GM10266 (cell line): ENCODE measurements at regions not wholly inside any gene's neighbourhood (a gene's known extent, or its start where the extent isn't known, plus 50 kb on each side); places are given as distances from the start of the nearest gene placed in this dataset.

Source experiments
- DNase-seq: peaks from one replicate; pipeline ENCODE4 v3.0.0; 2012; ENCODE audit errors: extremely low spot score
- CTCF ChIP-seq: IDR thresholded peaks from 2 replicates; pipeline ENCODE4 v1.5.1; 2012; ENCODE audit warnings: mild to moderate bottlenecking, low read depth; ENCODE audit not compliant: control insufficient read depth, insufficient read depth; ENCODE audit errors: missing control alignments

GRCh38 chr1:30354410-30354809, 369.0 kb downstream of the MATN1 start:
- no peak for TF ChIP-seq CTCF

DNA sequence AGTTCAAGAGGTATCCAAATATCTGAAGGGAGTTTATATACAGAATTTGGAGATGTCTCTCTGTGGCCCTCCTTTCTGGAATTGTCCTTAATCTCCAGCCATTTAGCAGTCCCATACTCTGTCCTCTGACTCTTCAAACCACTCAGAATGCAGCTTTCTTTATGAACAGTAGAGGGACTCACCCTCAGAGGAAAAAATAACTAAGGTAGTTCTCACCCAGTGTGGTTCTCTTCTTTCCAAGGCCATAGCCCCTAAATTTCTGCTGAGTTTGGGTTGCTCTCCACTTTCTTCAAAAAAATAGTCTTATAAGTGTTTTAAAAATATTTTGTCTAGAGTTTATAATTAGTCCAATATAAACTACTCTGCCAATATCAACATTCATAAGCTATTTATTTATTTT, 369.7 kb downstream of the MATN1 start:
- no peak for DNase-seq
- TF ChIP-seq CTCF, result no peak

More at GRCh38 chr1:30354410-30354809, 369.0 kb downstream of the MATN1 start:
- DNase-seq, result no peak

- no peak for TF ChIP-seq CTCF
- no peak for DNase-seq
Observed at GRCh38 chr1:30348147-30348546, 375.2 kb downstream of the MATN1 start.

DNA sequence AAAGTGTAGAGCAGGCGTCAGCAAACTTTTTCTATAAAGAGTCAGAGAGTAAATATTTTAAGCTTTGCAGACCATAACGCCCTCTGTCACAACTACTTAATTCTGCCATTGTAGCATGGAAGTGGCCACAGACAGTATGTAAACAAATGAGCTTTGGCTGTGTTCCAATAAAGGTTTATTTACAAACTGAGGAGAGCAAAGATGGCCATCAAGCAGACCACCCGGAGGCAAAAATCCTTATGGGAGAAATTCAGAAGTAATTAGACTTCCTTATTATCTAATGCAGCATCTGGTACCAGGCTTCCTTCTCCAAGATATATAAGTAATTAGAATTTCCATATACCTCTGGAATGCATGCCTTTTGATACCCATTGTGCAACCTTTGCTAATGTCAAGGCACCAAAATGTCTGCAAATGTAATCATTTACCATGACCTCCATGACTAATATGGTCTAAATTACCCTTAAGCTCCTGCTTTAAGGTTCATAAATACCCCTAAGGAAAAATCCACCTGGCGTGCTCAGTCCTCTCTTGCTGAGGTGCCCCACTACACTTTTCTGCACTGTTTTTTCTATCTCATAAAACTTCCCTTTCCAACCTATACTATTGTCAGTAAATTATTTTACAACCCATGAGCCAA, 377.8 kb downstream of the MATN1 start:
- TF ChIP-seq CTCF, result no peak
- DNase-seq, result no peak

DNA sequence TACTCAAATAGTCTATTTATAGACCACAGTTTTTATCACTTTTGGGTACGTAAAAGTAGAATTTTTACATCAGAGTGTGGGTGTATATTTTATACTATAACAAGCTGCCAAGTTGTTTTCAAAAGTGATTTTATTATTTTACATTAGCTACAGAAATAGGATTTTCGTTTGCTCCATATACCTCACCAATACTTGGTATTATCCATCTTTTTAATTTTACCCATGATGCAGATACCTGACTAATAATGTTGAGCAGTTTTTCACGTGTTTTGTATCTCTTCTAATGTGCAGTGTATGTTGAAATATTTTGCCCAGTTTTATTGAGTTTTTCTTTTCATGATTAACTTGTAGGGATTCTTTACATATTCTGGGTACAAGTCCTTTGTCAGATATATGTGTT, 379.8 kb downstream of the MATN1 start:
- DNase-seq, result no peak
- no peak for TF ChIP-seq CTCF

DNA sequence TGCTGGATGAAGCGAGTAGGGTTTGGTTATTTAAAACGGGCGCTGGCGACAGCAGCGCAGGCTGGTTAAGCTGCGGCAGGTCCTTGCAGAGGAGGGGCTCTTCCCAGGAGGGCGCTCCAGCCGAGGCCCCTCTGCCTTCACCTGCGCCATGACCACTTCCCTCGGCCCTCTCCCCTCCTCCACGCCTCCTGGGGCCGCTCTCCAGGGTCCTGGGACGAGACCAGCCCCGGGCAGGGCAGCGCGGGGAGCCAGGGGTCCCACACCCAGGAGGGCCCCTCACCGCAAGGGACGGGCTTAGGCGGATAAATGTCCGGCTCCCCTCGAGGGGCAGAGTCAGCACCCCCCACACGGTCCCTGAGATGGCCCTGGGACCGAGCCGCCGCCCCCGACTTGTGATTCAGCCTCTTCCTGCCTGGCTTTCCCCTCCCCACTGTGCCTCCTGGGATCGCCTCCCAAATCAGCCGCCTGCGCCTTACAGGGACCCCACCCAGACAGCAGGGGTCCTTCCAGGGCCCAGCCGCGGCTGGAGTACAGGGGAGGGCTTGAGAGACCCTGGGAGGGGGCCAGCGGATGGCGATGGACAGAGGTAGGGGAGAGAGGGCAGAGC, 380.7 kb downstream of the MATN1 start:
- no peak for DNase-seq
- TF ChIP-seq CTCF, result no peak

DNA sequence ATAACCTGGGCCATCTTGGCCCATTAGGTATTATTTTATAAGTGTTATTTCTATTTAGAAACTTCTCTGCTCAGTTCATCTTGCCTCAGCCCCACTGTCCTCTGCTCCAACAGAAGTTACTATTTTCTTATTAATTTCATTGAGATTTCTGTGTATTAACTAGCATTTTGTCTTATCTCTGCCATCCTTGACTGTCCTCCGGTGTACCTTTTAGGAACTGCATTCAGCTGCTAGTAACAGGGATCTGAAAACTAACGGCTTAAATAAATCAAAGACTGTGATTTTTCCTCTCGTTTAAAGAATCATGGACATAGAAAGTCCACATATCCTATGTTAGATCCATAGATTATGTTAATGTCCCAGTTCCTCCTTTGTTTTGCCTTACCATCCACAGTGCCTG, 382.5 kb downstream of the MATN1 start:
- DNase-seq, result no peak
- no peak for TF ChIP-seq CTCF
